Loucy (cell line): ENCODE measurements at regions not wholly inside any gene's neighbourhood (a gene's known extent, or its start where the extent isn't known, plus 50 kb on each side); places are given as distances from the start of the nearest gene placed in this dataset.

Source experiments
- H2AFZ ChIP-seq: fragments of 200-600 bp; sonication (generic); 2 replicates; pipeline ENCODE4 v1.6.0; 2016; ENCODE audit warnings: antibody characterized with exemption, mild to moderate bottlenecking, low read length, moderate library complexity
- H3F3A ChIP-seq: fragments of 200-600 bp; 2 replicates; pipeline ENCODE4 v1.6.0; 2016; ENCODE audit warnings: antibody characterized with exemption, low read depth, mild to moderate bottlenecking
- H3K27me3 ChIP-seq: fragments of 200-600 bp; sonication (generic); 2 replicates; pipeline ENCODE4 v1.6.1; 2014; ENCODE audit warnings: low read length, mild to moderate bottlenecking; ENCODE audit not compliant: insufficient read depth, poor library complexity, severe bottlenecking
- H3K36me3 ChIP-seq: fragments of 200-600 bp; sonication (generic); 2 replicates; pipeline ENCODE4 v1.6.1; 2016; ENCODE audit warnings: low read length; ENCODE audit not compliant: insufficient read depth
- H3K4me1 ChIP-seq: fragments of 200-600 bp; sonication (generic); 2 replicates; pipeline ENCODE4 v1.5.1; 2014; ENCODE audit warnings: low read length, mild to moderate bottlenecking; ENCODE audit not compliant: insufficient read depth, poor library complexity, severe bottlenecking
- H3K4me2 ChIP-seq: fragments of 200-600 bp; sonication (generic); 2 replicates; pipeline ENCODE4 v1.6.0; 2014; ENCODE audit warnings: antibody characterized with exemption, low read length, low read depth, mild to moderate bottlenecking; ENCODE audit not compliant: poor library complexity, severe bottlenecking
- H3K4me3 ChIP-seq: fragments of 200-600 bp; sonication (generic); 2 replicates; pipeline ENCODE4 v1.5.1; 2014; ENCODE audit warnings: low read length, mild to moderate bottlenecking, mixed read lengths; ENCODE audit not compliant: poor library complexity, severe bottlenecking
- H3K79me2 ChIP-seq: fragments of 200-600 bp; sonication (generic); 2 replicates; pipeline ENCODE4 v1.6.1; 2014; ENCODE audit warnings: low read length; ENCODE audit not compliant: insufficient read depth
- H3K9ac ChIP-seq: fragments of 200-600 bp; sonication (generic); 2 replicates; pipeline ENCODE4 v1.6.0; 2014; ENCODE audit warnings: mild to moderate bottlenecking, low read depth, low read length, moderate library complexity; ENCODE audit not compliant: poor library complexity, severe bottlenecking
- H3K9me2 ChIP-seq: fragments of 200-600 bp; sonication (generic); replicated peaks from 2 replicates; pipeline ENCODE4 v1.6.1; 2016; ENCODE audit warnings: low read depth, low read length, mixed read lengths
- H3K9me3 ChIP-seq: fragments of 200-600 bp; sonication (generic); 2 replicates; pipeline ENCODE4 v1.6.1; 2014; ENCODE audit warnings: mild to moderate bottlenecking, antibody characterized with exemption, low read length, low read depth; ENCODE audit not compliant: insufficient read depth
- H4K20me1 ChIP-seq: fragments of 200-600 bp; sonication (generic); 2 replicates; pipeline ENCODE4 v1.6.0; 2014; ENCODE audit warnings: antibody characterized with exemption, low read length, mild to moderate bottlenecking; ENCODE audit not compliant: insufficient read depth, poor library complexity, severe bottlenecking
- CTCF ChIP-seq: fragments of 200-600 bp; sonication (generic); conservative IDR thresholded peaks from 2 replicates; pipeline ENCODE4 v1.5.1; 2014; ENCODE audit warnings: mild to moderate bottlenecking, antibody characterized with exemption, low read length
- EZH2phosphoT487 ChIP-seq: fragments of 200-600 bp; IDR thresholded peaks from 2 replicates; pipeline ENCODE4 v1.6.1; 2018; ENCODE audit warnings: antibody characterized with exemption, mild to moderate bottlenecking, moderate library complexity, borderline replicate concordance

- no peaks in the 10 kb centered on the region for H3K9me3 ChIP-seq
- H3F3A ChIP-seq, result no peaks in the 10 kb centered on the region
- H3K4me2 ChIP-seq, result no peak overlapping the region
- TF ChIP-seq EZH2phosphoT487 (no peak), CTCF (no peak)
- no peaks in the 10 kb centered on the region for H3K4me1 ChIP-seq
- no peak overlapping the region for H2AFZ ChIP-seq
- no peaks in the 10 kb centered on the region for H4K20me1 ChIP-seq
- H3K9ac ChIP-seq, result no peak overlapping the region
- no peaks in the 10 kb centered on the region for H3K9me2 ChIP-seq
- no peak overlapping the region for H3K4me3 ChIP-seq
- no peaks in the 10 kb centered on the region for H3K36me3 ChIP-seq
- H3K79me2 ChIP-seq, result no peaks in the 10 kb centered on the region
- no peaks in the 10 kb centered on the region for H3K27me3 ChIP-seq
Measured at GRCh38 chr11:115911613-115912346, 407.6 kb upstream of the CADM1 start.

- H4K20me1 ChIP-seq, result no peaks in the 10 kb centered on the region
- no peaks in the 10 kb centered on the region for H3K9me3 ChIP-seq
- no peaks in the 10 kb centered on the region for H3K79me2 ChIP-seq
- no peak overlapping the region for H2AFZ ChIP-seq
- H3F3A ChIP-seq, result no peaks in the 10 kb centered on the region
- H3K36me3 ChIP-seq, result no peaks in the 10 kb centered on the region
- H3K4me3 ChIP-seq, result no peak overlapping the region
- no peaks in the 10 kb centered on the region for H3K27me3 ChIP-seq
- no peaks in the 10 kb centered on the region for H3K4me1 ChIP-seq
- H3K9me2 ChIP-seq, result no peaks in the 10 kb centered on the region
- TF ChIP-seq CTCF, result no peak
- TF ChIP-seq EZH2phosphoT487, result no peak
- no peak overlapping the region for H3K9ac ChIP-seq
- no peak overlapping the region for H3K4me2 ChIP-seq
Measured at GRCh38 chr11:115910379-115910778, 406.2 kb upstream of the CADM1 start.

- Histone ChIP-seq H3K9me3 (no peaks in the 10 kb centered on the region), H3K4me2 (no peak overlapping the region), H3K79me2 (no peaks in the 10 kb centered on the region), H3K4me1 (no peaks in the 10 kb centered on the region), H2AFZ (no peak overlapping the region), H3F3A (no peaks in the 10 kb centered on the region), H3K9me2 (no peaks in the 10 kb centered on the region), H3K4me3 (no peak overlapping the region), H3K9ac (no peak overlapping the region), H4K20me1 (no peaks in the 10 kb centered on the region), H3K36me3 (no peaks in the 10 kb centered on the region), H3K27me3 (no peaks in the 10 kb centered on the region)
- no peak for TF ChIP-seq EZH2phosphoT487
Measured at GRCh38 chr11:115906171-115906570, 402.0 kb upstream of the CADM1 start.
